8988T (cell line): ENCODE measurements at regions not wholly inside any gene's neighbourhood (a gene's known extent, or its start where the extent isn't known, plus 50 kb on each side); places are given as distances from the start of the nearest gene placed in this dataset.

ENCODE experiments used
- DNase-seq: peaks from one replicate; pipeline ENCODE4 v3.0.0; 2011

DNA sequence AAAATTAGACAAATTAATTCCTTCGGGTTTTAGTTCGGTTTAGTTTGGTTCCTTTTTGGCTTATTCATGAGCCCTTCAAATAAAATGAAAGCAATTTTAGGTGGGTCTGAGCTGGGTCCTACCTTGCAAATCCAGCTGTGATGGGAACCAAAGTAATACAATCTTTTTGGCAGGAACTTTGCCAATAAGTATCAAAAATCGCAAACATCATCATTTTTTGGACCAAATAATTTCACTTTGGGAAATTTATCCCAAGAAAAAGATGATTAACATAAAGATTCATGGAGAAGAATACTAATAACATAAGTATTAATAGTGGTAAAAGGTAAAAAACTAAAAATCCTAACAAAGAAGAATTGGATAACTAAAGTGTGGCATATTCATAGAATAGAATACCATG is 67.8 kb upstream of the MYOCD start:
- no peak for DNase-seq

DNA sequence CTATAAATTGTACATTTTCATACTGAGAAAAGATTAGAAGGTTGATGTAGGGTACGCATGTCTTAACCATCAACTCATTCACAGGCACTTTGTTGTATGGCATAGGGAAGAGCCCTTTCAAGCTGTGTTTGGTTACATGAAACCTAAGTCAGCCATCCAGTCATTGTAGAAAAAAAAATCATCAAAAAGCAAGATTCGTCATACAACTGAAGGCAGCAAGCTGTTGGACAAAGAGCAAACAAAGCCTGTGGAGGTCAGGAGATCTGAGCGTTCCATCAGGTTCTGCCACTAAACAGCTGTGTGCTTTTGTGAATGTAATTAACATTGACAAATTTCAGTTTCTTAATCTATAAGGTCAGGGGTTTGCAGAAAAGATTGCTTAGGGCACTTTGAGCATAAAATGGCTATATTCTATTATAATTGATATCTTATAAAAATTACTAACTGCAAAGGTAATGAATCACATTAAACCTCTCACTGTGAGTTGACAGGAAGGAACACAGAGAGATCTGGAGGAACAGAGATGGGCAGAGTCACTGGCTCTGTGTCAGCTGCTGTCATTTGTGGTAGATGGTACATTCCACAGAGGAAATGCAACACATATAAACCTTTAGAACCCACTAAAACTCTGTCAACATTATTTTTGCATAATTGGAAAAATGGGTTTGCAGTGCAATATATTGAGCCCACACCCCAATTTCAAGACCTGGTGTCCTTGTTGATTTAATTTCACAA is 66.3 kb upstream of the MYOCD start:
- no peak for DNase-seq

DNA sequence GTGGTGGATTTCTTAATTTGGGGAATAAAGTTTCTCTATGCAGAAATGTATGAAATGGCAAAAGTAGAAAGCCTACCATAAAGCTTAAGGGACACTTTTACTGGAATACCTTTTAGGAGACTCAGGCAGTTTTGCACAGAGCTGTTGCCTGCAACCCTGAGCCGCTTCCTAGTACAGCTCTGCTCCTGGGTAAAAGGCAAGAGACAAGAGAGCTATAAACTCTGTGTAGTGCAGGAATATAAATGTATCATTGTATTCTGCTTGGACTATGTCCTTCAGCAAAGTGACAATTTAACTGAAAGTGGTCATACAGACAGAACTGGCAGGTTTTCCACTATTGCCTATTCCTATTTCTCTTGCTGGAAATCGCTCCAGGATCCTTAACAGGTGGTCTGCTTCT is 65.3 kb upstream of the MYOCD start:
- no peak for DNase-seq

DNA sequence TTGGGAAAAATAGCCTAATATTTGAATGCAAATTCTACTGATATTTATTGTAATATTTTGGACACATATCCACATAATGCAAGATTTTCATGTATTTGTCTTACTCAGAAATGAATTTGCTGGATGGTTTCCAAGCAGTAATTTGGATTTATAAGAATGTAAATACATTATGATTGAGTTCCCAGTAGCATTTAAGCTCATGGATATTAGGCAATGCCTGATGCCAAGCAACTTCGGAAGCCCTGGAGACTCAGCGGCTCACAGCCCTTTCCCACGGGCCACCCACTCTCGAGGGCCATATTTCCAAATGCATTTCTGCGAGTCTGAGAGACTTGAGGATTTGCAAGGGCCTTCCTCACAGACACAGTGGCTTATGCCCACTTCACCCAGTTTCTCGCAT is 62.1 kb upstream of the MYOCD start:
- DNase-seq: no peak

DNA sequence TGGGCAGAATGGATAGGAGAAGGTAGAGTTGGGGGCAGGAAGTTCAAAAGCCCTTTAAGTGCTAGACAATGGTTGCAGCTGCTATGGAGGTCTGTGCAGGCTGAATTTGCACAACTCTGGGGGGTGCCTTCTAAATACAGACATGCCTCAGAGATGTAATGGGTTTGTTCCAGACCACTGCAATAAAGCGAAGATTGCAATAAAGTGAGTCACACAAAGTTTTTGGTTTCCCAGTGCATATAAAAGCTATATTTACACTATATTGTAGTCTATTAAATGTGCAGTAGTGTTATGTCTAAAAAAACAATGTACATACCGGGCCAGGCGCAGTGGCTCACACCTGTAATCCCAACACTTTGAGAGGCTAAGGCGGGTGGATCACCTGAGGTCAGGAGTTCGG is 60.5 kb upstream of the MYOCD start:
- no peak for DNase-seq

GRCh38 chr17:12613566-12613965 is 52.1 kb upstream of the MYOCD start:
- no peak for DNase-seq
